Thyroid gland (tissue), 4 donors: ENCODE measurements at regions not wholly inside any gene's neighbourhood (a gene's known extent, or its start where the extent isn't known, plus 50 kb on each side); places are given as distances from the start of the nearest gene placed in this dataset.

Experiments used
- CTCF ChIP-seq, 6 experiments: fragments of 200-600 bp in 3 of 6; fragments of 450-650 bp in 3 of 6; sonication (generic) in 3 of 6; IDR thresholded peaks; one replicate each; pipeline ENCODE4 v1.5.1; 2016 to 2019; ENCODE audit warnings: antibody characterized with exemption in 6 of 6, mild to moderate bottlenecking in 2 of 6, inconsistent platforms in 1 of 6, moderate library complexity in 1 of 6
- POLR2A ChIP-seq, 2 donors: fragments of 450-650 bp; IDR thresholded peaks; one replicate each; pipeline ENCODE4 v1.6.1; 2017; ENCODE audit warnings: antibody characterized with exemption in 2 of 2, mild to moderate bottlenecking in 2 of 2, moderate library complexity in 1 of 2

GRCh38 chr7:36019538-36019937, 133.5 kb upstream of the EEPD1 start:
- TF ChIP-seq CTCF (IDR thresholded peaks at IDR 0.05) (no peak), POLR2A (IDR thresholded peaks at IDR 0.05) (no peak)
